HepG2 (cell line): ENCODE measurements at regions not wholly inside any gene's neighbourhood (a gene's known extent, or its start where the extent isn't known, plus 50 kb on each side); places are given as distances from the start of the nearest gene placed in this dataset.

Experiments used
- ATAC-seq: fragments of 200-7000 bp; cut with Tn5 transposase; 3 replicates; pipeline ENCODE4 v1.9.1; 2020; ENCODE audit warnings: mild to moderate bottlenecking, moderate library complexity
- BruUV-seq: library from RNA; stranded (reverse); fragments of 400-500 nt; replicated peaks from 2 replicates; lab custom pipeline; 2021; lab: Mats Ljungman, UMichigan
- CTCF ChIA-PET: fragments of 300-600 bp; formaldehyde crosslinking; extraction: SDS; loops from one replicate; lab custom pipeline; 2021; ENCODE audit warnings: low total read pairs, inconsistent platforms, low intra/inter-chr PET ratio; lab: Yijun Ruan, JAX
- POLR2A ChIA-PET: fragments of 350-600 bp; sonication (Branson Sonifier 250); formaldehyde crosslinking; loops from one replicate; lab custom pipeline; 2020; ENCODE audit warnings: antibody characterized with exemption, inconsistent platforms; lab: Yijun Ruan, JAX
- DNase-seq: peaks from one replicate; pipeline ENCODE4 v3.0.0-alpha.2; 2015; ENCODE audit warnings: low spot score
- FAIRE-seq: peaks from 3 replicates; lab custom pipeline; 2011; peaks lifted over from hg19 to GRCh38; lab: Jason Lieb, UNC
- H2AFZ ChIP-seq: one replicate; pipeline ENCODE4 v1.6.1; 2011; ENCODE audit warnings: low read length, inconsistent platforms
- H3K27ac ChIP-seq: fragments of 300-600 bp; 3 replicates; pipeline ENCODE4 v1.8.0; 2011; ENCODE audit warnings: mixed run types, mild to moderate bottlenecking, mixed read lengths, low read length, inconsistent platforms; ENCODE audit not compliant: insufficient read depth; ENCODE audit errors: extremely low read length
- H3K27me3 ChIP-seq, 2 experiments: fragments of 200-600 bp in 1 of 2; 2 replicates in 1 of 2; 3 replicates in 1 of 2; pipeline versions ENCODE4 v1.6.0 to v1.8.0; 2011; ENCODE audit warnings: low read length in 2 of 2, mild to moderate bottlenecking in 2 of 2, moderate library complexity in 2 of 2, inconsistent platforms in 1 of 2; ENCODE audit not compliant: insufficient read depth in 2 of 2, control insufficient read depth in 1 of 2
- H3K36me3 ChIP-seq, 2 experiments: fragments of 200-600 bp in 1 of 2; replicated peaks in 1 of 2; 2 replicates in 1 of 2; 3 replicates in 1 of 2; pipeline versions ENCODE4 v1.5.1 to v1.8.0; 2011; ENCODE audit warnings: low read length in 2 of 2, inconsistent platforms in 1 of 2; ENCODE audit not compliant: insufficient read depth in 2 of 2, control insufficient read depth in 1 of 2
- H3K4me1 ChIP-seq: 2 replicates; pipeline ENCODE4 v1.5.1; 2012; ENCODE audit warnings: low read length, inconsistent platforms; ENCODE audit not compliant: insufficient read depth
- H3K4me2 ChIP-seq: 2 replicates; pipeline ENCODE4 v1.6.0; 2011; ENCODE audit warnings: low read depth, low read length, inconsistent platforms
- H3K4me3 ChIP-seq, 3 experiments: fragments of 200-600 bp in 1 of 3; sonication (generic), shearing (Covaris generic) in 1 of 3; replicated peaks in 1 of 3; 2 replicates each; pipeline ENCODE4 v1.5.1; 2011 to 2016; ENCODE audit warnings: low read length in 3 of 3, inconsistent platforms in 2 of 3, low read depth in 2 of 3, mild to moderate bottlenecking in 2 of 3, control low read depth in 1 of 3, mixed read lengths in 1 of 3; ENCODE audit not compliant: insufficient read depth in 1 of 3
- H3K79me2 ChIP-seq: one replicate; pipeline ENCODE4 v1.6.1; 2011; ENCODE audit warnings: low read length, inconsistent platforms; ENCODE audit not compliant: insufficient read depth
- H3K9ac ChIP-seq: 2 replicates; pipeline ENCODE4 v1.6.0; 2011; ENCODE audit warnings: mild to moderate bottlenecking, low read depth, low read length, inconsistent platforms; ENCODE audit not compliant: insufficient read depth
- H3K9me3 ChIP-seq: 2 replicates; pipeline ENCODE4 v1.5.1; 2012; ENCODE audit warnings: mild to moderate bottlenecking, low read length
- H4K20me1 ChIP-seq: 2 replicates; pipeline ENCODE4 v1.6.0; 2011; ENCODE audit warnings: inconsistent platforms, mild to moderate bottlenecking, low read length, moderate library complexity; ENCODE audit not compliant: insufficient read depth
- ATRX ChIP-seq: sonication (generic); formaldehyde crosslinking; IDR thresholded peaks from 2 replicates; pipeline ENCODE4 v1.4.0; 2020; ENCODE audit warnings: missing genetic modification reagents, borderline replicate concordance
- DBP ChIP-seq: sonication (generic); formaldehyde crosslinking; IDR thresholded peaks from 2 replicates; pipeline ENCODE4 v1.4.0; 2020; ENCODE audit warnings: missing genetic modification reagents; ENCODE audit errors: not compliant biosample characterization
- EHMT2 ChIP-seq: fragments of 200-600 bp; sonication (generic); IDR thresholded peaks from 2 replicates; pipeline ENCODE4 v1.7.0; 2017; ENCODE audit warnings: antibody characterized with exemption, low read depth, low read length, borderline replicate concordance
- HMGXB4 ChIP-seq, 2 experiments: sonication (generic) in 1 of 2; formaldehyde crosslinking in 1 of 2; IDR thresholded peaks; 2 replicates each; pipeline versions ENCODE4 v1.4.0 to v1.6.1; 2018 to 2020; ENCODE audit warnings: missing genetic modification reagents in 2 of 2, borderline replicate concordance in 1 of 2, low read depth in 1 of 2, mild to moderate bottlenecking in 1 of 2, missing biosample characterization in 1 of 2
- SUZ12 ChIP-seq: fragments of 150-350 bp; IDR thresholded peaks from 2 replicates; pipeline ENCODE4 v1.6.1; 2014; ENCODE audit warnings: low read depth, low read length
- TRIM22 ChIP-seq: fragments of 450-650 bp; IDR thresholded peaks from 2 replicates; pipeline ENCODE4 v1.6.1; 2017
- ZNF83 ChIP-seq: sonication (generic); formaldehyde crosslinking; IDR thresholded peaks from 2 replicates; pipeline ENCODE4 v1.4.0; 2020; ENCODE audit warnings: missing genetic modification reagents, mild to moderate bottlenecking, borderline replicate concordance
- ZNF879 ChIP-seq: sonication (generic); formaldehyde crosslinking; IDR thresholded peaks from 2 replicates; pipeline ENCODE4 v1.8.1; 2023; ENCODE audit warnings: missing genetic modification reagents
- in situ Hi-C: cut with HindIII; loops from 2 replicates; pipeline ENCODE4 v1.10.0; 2017; ENCODE audit warnings: low pct_unique_long_range_greater_than_20kb; ENCODE audit not compliant: extremely low pct_ligation_motif_present
- intact Hi-C: fragments of 100-400 bp; cut with micrococcal nuclease; formaldehyde crosslinking; loops from one replicate; pipeline ENCODE4 v1.10.0; 2022; ENCODE audit not compliant: unreplicated experiment

GRCh38 chr2:10513201-10513600 is 65.1 kb upstream of the ODC1 start (continued):
- no peak for TF ChIP-seq ZNF879 (CRISPR knock-in tag)
- no peak for TF ChIP-seq EHMT2
- no peak for TF ChIP-seq HMGXB4 (CRISPR knock-in tag; IDR thresholded peaks at IDR 0.05; ENCODE audit: borderline replicate concordance in 1 of 2, low read depth in 1 of 2)
- TF ChIP-seq DBP (CRISPR knock-in tag), result no peak
- no peak for TF ChIP-seq ATRX
- no peak for TF ChIP-seq TRIM22

GRCh38 chr2:10508038-10508437 is 59.9 kb upstream of the ODC1 start:
- CTCF ChIA-PET, result no interaction called here
- ATAC-seq (no peak), FAIRE-seq (no peak), DNase-seq (no peak)
- Histone ChIP-seq H3K4me2 (no peak overlapping the region), H3K9me3 (no peaks in the 10 kb centered on the region), H3K4me1 (no peaks in the 10 kb centered on the region), H3K79me2 (no peaks in the 10 kb centered on the region), H3K36me3 (no peaks in the 10 kb centered on the region), H4K20me1 (no peaks in the 10 kb centered on the region; the same call in 1 of the 2 replicates), H2AFZ (no peak overlapping the region), H3K27me3 (peaks cover 9 to 43% of the 10 kb centered on the region in 2 experiments; a peak in 4 of 5 replicates), H3K4me3 (no peak overlapping the region), H3K9ac (no peak overlapping the region), H3K27ac (no peak overlapping the region)
- TF ChIP-seq ZNF83 (CRISPR knock-in tag), result no peak
- TF ChIP-seq SUZ12, result no peak
- BruUV-seq, result no TSS peak
- in situ Hi-C loops, result no loop called here
- POLR2A ChIA-PET, result no interaction called here
- intact Hi-C loops, result no loop called here
